ENCODE measurements at regions not wholly inside any gene's neighbourhood (a gene's known extent, or its start where the extent isn't known, plus 50 kb on each side); places are given as distances from the start of the nearest gene placed in this dataset.

- TF ChIP-seq ZFHX2 (tag by site-specific recombination; conservative IDR thresholded peaks at IDR 0.05), result no peak
- TF ChIP-seq OSR2 (tag by site-specific recombination; IDR thresholded peaks at IDR 0.05), result no peak
- TF ChIP-seq, protein P1, sequence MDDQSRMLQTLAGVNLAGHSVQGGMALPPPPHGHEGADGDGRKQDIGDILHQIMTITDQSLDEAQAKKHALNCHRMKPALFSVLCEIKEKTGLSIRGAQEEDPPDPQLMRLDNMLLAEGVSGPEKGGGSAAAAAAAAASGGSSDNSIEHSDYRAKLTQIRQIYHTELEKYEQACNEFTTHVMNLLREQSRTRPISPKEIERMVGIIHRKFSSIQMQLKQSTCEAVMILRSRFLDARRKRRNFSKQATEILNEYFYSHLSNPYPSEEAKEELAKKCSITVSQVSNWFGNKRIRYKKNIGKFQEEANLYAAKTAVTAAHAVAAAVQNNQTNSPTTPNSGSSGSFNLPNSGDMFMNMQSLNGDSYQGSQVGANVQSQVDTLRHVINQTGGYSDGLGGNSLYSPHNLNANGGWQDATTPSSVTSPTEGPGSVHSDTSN (CRISPR knock-in tag; IDR thresholded peaks at IDR 0.05), result no peak
- TF ChIP-seq ZBTB11 (tag by site-specific recombination; conservative IDR thresholded peaks at IDR 0.05; ENCODE audit: low read depth), result no peak
- TF ChIP-seq CTCF (tag by site-specific recombination; IDR thresholded peaks at IDR 0.05), result no peak
- TF ChIP-seq ZNF664 (tag by site-specific recombination; IDR thresholded peaks at IDR 0.05), result no peak
Measured at GRCh38 chr6:14614631-14615030, 497.1 kb downstream of the CD83 start.
